GM18499 (cell line): ENCODE measurements at regions not wholly inside any gene's neighbourhood (a gene's known extent, or its start where the extent isn't known, plus 50 kb on each side); places are given as distances from the start of the nearest gene placed in this dataset.
"Not testable (repeated sequence)": the region's sequence is repeated elsewhere in the genome, so short reads cannot be mapped to it uniquely, and the experiment has no call there.

Experiments
- ATAC-seq: cut with Tn5 transposase; IDR thresholded peaks from one replicate; pipeline ENCODE4 v1.9.1; 2021; ENCODE audit warnings: moderate number of reproducible peaks; ENCODE audit not compliant: insufficient read depth, unreplicated experiment

DNA sequence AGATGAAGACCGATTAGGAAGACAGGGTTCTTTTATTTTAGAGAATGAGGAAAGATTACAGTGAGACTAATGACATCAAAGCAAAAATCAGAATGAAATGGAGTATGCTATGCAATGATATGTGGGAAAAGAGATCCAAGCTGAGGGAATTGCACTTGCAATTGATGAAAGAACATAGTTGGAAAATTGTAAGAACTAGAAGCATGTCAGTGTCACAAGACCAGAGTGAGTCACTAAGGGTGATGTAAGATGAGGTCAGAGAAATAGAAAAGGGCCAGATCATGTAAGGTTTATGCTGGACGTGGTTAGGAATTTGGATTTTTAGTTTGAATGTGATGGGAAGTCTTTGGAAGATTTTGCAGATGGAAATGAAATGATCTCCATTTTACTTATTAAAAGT lies 1937.3 kb downstream of the OLFM4 start:
- ATAC-seq = no peak

DNA sequence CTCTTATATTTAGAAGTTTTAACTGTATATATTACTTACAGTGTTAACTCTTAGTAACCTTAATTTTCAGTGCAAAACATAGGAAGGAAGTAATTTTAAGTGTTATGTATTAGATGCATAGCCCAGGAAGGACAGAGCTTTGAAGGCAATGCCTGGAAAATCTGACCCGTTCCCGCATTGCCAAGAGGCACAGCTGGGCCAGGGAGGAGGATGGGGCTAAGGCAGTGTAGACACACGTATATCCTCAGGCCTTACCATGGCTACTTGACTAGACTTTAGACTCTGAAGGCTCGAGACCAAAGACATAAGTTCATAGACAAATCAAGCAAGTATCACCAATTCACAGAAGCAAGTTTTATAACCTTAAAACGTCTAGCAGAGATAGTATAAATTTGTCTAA lies 1944.2 kb downstream of the OLFM4 start:
- ATAC-seq = no peak

DNA sequence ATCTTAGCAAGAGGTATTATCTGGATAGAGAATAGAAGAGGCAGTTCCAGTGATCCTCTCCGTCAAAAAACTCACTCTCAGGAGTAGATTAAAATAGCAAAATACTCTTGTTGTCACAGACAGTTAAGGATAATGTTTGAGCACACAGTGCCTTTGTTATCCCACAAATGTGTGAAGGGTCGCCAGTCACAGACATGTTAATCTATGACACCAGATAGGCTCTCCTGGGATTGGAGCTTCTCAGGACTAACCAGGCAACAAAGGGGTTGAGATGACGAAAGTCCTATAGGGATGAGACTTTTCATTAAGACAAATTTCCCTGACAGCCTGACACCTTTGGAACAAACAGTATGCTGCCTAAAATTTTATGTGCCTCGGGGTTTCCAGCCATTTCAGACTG lies 1947.1 kb downstream of the OLFM4 start:
- no peak for ATAC-seq

DNA sequence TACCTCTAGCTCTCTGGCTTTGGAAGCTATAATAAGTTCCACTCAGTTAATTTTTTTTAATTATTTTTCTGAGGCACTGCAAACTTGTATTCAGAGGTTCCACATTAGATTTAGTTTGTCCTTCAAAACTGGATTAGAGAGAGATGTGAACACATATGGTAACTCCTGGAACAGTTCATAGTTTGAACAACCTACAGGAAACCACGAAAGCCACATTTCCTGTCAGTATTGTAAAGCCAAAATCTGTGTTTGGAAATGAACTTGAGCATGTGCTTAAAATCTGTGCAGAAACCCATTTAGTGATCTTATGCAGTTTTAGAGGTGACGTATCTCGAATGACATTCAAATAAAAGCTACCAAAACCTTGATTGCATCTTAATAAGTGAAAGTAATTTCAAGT lies 1952.0 kb downstream of the OLFM4 start:
- no peak for ATAC-seq

DNA sequence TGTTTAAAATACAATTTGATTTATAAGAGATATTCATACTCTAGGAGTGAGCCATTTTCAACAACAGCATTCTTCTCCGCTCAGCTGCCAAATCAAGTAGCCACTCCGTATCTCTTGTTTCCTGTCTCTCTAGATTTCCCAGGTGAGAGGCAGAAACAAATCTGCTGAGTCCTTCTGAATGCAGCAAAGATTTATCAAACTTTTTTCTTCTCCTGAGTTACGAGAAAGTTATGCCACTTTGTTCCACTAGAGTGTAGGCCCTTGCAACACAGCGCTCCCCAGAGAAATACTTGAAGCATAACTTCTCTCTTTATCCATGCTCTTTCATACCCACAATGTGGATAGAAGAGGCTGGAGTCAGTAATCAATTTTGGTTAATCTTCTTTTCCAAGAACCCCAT lies 1960.8 kb downstream of the OLFM4 start:
- no peak for ATAC-seq

DNA sequence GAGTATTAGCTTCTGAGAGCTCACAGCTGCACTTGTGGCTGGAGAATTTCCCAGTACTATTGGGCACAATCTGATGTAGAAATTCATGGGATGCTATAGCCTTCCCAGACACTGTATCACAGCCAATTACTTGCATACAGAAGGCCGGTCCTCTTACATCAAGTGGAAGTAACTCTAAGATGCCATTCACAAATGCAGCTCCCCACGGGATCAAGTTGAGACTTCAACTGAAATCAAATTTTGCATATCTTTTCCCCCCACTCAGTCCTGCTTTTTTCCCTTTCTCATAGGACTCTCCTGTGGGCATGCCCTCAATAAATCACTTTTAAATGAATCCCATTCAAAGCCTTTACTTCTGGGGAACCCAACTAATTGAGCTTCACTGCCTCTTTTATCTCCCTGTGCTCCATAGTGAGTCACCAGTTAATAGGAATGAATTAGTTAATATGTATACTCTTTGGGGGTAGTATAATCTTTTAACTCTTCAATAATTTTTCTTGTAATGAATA lies 1970.8 kb downstream of the OLFM4 start:
- no peak for ATAC-seq

DNA sequence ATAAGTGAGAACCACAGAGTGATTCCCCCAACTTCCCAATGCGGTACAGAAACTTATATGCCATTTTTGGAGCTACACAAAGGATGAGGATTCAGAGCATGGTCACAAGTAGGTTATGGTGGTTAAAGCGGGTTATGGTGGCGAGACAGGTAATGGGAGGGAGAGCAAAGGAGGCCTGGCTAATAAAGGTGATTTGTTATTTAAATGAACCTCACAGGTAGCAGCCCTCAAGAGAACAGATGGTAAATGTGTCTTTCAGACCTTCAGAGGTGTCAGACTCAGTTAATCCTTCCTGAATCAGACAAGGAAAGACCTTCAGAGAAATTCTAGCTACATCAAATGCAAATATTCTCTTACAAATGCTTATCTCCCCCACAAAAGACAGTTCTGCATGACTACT lies 1971.4 kb downstream of the OLFM4 start:
- no peak for ATAC-seq

DNA sequence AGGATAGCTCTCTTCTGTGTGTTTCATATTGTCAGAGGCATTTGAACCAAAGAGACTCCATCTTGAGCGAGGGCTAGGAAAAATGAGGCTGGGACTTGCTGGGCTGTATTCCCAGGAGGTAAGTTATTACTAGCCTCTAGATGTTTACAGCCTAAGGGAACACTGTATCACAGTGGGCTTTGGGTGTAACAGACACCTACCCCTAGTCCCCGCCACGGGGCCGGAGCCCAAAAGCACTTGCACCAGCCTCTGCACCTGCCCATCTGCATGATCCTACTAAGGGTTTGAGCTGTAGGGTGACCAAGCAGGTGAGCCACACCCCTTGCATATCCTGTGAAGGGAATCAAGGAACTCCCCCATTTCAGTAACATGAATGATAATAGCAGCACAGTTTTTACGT lies 1972.2 kb downstream of the OLFM4 start:
- ATAC-seq = no peak

DNA sequence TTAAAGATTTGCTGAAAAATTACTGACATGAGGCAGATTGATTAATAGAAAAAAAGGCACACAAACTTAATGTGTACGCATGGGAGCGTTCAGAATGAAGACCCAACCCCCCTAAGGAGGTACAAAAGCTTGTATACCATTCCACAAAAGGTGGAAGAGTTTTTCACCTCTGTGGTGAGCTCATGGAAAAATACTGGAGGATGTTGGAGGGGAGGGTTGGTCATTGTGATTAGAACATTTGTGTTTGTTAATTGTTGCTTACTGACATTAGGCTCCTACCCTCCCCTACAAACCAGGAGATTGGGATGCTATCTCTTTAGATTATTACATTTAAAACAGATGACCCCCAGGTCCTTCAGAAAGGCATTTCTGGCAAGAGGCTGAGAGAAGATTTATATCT lies 1973.3 kb downstream of the OLFM4 start:
- ATAC-seq = no peak

DNA sequence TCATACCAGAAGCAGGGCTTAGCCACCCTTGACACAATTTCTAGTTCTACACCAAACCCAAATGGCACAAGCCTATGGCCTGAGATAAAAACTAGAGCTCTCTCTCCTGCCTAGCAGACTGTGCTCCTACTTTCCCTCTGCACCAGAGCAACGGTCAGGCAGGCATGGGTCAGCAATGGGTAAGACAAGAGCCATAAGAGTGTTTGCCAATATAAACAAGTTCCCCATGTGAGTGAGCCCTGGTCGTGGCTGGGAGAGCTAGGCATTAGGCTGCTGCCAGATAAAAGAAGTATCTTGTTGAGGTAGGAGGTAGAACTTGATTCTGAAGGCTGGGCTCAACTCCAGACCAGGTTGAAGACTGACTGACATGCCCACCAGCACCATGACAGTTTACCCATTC lies 1979.1 kb downstream of the OLFM4 start:
- ATAC-seq = no peak

DNA sequence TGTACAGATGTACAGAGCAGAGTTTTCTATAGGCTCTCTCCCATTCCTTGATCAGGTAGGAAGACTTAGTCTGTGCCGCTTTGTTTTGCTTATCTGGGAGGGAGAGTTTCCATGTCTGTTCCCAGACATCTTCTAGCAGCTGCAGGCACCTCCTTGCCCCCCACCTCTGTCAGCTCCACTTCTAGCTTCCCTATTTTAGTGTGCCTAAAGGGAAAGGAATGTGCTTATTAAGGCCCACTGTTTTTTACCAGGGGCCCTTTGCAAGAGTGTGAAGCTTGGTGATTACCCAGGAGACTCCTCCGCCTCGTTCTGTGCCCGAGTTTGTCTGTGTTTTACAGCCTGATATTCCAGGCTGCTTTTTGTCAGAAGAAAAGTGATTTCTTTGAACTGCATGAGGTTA lies 1984.4 kb downstream of the OLFM4 start:
- no peak for ATAC-seq

DNA sequence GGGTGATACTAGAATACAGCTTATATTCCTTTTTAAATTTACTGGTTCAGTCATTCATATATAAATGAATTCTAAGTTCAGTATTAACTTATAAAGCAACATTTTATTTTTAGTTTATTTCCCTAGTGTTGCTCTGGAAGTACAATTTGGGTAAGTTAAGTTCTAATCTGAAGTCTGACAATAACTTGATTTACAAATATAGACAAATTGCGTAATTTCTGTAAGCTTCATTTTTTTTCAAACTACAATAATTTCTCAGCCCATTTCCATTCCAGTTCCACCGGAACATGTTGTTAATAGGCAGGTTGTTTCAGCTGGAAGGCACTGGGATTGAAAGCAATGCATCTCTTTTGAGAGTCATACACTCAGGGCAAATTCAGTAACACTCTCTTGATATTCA lies 2000.7 kb downstream of the OLFM4 start:
- ATAC-seq = no peak

DNA sequence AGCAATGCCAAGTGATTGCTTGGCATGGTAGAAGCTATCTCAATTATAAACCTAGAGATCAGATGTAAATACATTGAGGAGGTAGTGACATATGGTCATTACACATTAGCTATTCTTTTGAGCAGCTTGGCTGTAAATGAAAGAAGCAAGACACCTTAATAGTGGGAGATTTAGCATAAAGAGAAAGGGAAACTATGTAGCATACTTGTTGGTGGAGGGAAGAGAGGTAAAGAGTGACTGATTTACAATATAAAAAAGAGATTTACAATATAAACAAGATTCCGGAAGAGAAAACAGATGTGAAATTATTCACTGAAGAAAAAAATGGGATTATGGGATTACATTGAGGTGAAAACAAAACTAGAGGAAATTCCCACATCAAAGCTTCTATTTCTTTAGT lies 2009.6 kb downstream of the OLFM4 start:
- no peak for ATAC-seq

DNA sequence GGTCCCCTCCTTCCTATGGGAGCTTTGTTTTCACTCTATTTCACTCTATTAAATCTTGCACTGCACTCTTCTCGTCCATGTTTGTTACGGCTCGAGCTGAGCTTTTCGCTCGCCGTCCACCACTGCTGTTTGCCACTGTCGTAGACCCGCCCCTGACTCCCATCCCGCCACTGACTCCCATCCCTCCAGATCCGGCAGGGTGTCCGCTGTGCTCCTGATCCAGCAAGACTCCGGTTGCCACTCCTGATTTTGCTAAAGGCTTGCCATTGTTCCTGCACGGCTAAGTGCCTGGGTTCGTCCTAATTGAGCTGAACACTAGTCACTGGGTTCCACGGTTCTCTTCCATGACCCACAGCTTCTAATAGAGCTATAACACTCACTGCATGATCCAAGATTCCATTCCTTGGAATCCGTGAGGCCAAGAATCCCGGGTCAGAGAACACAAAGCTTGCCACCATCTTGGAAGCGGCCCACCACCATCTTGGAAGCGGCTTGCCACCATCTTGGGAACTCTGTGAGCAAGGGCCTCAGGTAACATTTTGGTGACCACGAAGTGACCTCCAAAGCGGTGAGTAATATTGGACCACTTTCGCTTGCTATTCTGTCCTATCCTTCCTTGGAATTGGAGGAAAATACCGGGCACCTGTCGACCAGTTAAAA lies 2025.4 kb downstream of the OLFM4 start:
- not testable (repeated sequence) for ATAC-seq

DNA sequence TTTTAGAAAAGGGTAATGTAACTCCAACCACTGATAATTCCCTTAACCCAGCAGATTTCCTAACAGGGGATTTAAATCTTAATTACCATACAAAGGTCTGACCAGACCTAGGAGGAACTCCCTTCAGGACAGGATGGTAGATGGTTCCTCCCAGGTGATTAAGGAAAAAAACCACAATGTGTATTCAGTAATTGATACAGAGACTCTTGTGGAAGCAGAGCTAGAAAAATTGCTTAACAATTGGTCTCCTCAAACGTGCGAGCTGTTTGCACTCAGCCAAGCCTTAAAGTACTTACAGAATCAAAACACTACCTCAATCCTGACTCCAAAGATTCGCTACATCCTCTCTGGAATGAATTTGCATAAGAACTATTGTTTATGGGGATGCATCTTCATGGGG lies 2027.1 kb downstream of the OLFM4 start:
- ATAC-seq = not testable (repeated sequence)

DNA sequence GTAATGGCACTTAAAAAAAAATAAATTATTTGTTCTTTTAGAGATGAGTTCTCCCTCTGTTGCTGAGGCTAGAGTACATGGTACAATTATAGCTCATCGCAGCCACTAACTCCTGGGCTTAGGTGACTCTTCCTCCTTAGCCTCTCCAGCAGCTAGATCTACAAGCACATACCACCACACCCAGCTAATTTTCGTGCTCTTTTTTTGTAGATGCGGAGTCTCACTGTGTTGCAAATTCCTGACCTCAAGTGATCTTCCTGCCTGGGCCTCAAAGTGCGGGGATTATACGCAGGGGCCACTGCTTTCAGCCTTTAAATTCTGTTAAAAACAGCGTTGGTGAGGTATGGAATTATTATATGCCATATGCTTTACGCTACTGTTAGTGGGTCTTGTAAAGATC lies 2034.0 kb downstream of the OLFM4 start:
- ATAC-seq = no peak

DNA sequence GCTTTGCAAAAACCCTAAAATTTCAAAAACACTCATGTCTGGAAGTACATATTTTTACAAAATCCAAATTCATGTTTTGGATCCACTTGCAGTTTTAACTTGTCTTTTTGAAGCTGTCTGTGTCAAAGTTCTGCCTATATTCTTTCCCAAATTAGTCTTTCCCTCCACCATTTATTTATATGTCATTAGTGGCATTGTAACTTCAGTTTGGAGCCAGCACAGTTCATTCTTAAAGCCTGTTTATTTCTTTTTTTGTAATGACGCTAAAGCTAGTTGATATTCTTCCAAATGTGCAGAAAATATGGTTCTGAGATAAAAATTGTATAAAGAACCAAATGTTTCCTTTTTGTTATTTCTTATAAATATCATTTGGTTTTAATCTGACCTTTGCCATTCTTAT lies 2039.3 kb downstream of the OLFM4 start:
- no peak for ATAC-seq

DNA sequence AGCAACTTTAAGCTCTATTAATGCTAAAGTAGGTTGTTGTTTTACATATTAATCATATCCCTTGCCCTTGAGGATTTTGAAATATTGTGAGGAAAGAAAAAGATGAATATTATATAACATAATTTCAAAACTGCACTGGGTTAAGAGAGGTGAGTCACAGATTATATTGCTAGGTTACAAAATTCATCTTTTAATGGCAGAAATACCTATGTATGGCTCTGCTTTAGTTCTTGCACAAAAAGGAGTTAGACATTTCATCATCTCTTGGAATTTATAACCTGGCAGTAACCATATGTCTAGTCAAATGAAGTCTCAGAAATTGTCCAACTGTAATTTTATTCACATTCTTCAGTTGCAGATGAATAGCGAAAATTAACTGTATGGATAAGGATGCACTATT lies 2041.1 kb downstream of the OLFM4 start:
- no peak for ATAC-seq

DNA sequence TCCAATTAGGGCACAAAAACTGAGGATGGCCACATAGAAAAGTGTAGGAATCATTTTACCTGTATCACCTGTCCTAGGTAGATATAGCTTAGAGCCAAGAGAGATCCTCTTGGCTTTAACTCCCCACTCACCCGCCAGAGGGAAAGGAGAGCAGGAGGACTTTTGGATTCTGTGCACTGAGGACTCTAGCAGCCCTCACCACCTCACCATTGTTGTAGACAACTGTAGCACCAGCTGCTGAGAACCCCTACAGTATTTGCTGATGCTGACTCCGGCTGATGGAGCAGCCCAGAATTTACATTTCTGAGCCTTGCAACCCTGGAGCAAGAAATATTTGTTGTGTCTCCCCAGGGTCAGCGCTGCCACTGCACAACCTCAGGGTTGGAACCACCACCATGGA lies 2044.4 kb downstream of the OLFM4 start:
- ATAC-seq = no peak

DNA sequence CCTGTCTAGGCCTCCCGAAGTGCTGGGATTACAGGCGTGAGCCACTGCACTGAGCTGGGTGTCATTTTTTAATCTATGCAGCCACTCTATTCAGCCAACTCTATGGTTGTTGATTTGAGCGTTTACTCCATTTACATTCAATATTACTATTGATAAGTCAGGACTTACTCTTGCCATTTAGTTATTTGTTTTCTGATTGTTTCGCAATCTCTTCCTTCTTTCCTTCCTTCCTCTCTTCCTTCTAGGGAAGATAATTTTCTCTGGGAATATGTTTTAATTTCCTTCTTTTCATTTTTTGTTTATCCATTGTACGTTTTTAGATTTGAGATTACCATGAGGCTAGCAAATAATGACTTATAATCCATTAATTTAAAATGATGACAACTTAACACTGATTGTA lies 2056.0 kb downstream of the OLFM4 start:
- no peak for ATAC-seq

DNA sequence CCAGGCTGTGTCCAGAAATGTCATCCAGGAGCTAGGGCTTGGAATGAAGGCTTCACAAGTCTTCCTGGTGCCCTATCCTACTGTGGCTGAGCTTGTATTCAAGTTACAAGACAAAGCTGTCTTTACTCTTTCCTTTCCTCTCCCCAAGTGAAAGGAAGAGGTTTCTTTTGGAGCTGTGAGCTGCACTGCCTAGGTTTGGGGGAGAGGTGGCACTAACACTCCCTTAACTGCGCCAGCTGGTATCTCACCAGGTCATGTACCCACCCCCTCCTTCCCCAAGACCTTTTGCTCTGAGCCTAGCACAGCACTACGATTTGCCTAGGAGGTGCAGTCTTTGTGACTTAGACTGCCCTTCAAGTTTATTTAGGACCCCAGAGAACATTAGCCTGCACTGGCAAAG lies 2053.6 kb upstream of the PRR20A start:
- no peak for ATAC-seq

DNA sequence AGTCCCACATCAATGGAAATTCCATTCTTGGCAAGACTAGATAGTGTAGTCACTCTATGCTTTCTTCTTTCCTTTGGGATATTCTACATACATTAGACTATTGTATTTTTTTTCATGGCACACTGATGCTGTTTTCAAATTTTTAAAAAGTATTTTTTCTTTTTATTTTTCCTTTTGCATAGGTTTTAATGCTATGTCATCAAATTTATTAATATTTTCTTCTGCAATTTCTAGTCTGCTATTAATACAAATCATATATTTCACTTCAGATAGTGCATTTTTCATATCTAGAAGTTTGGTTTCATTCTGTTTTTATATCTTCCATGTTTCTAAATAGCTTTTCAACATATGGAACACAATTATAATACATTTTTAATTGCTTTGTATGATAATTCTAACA lies 2050.1 kb upstream of the PRR20A start:
- ATAC-seq = no peak

DNA sequence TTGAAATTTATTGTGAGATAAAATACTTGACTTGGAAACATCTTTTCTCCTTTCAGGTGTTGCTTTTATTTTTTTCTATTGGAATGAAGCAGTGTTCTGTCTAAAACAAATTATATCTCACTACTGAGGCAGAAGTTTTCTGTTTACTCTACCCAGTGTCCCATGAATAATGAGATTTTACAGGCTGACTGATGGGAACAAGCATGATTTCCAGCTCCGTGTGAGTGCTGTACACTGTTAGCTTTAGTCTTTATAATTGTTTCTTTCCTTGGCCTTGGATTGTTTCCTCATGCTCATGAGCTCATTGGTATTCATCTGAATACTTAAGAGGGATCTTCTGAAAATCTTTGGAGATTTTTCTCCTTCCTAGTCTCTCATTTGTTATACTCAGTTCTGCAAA lies 2049.5 kb upstream of the PRR20A start:
- ATAC-seq = no peak
